Endothelial cell of umbilical vein (primary cell): ENCODE measurements at regions not wholly inside any gene's neighbourhood (a gene's known extent, or its start where the extent isn't known, plus 50 kb on each side); places are given as distances from the start of the nearest gene placed in this dataset.

Experiments
- BruUV-seq: library from RNA; stranded (reverse); fragments of 400-500 nt; replicated peaks from 2 replicates; lab custom pipeline; 2021; lab: Mats Ljungman, UMichigan
- CTCF ChIA-PET: fragments of 300-600, 350-600 bp; sonication (Branson Sonifier 250); formaldehyde crosslinking; loops from one replicate; lab custom pipeline; 2021; ENCODE audit warnings: antibody characterized with exemption, inconsistent platforms; lab: Charles Lee
- POLR2A ChIA-PET: fragments of 300-600, 350-600 bp; sonication (Branson Sonifier 250); formaldehyde crosslinking; loops from one replicate; lab custom pipeline; 2021; ENCODE audit warnings: antibody characterized with exemption, inconsistent platforms; lab: Charles Lee
- DNase-seq: peaks from one replicate; pipeline ENCODE4 v3.0.0-alpha.2; 2011; ENCODE audit warnings: low read depth, low spot score
- FAIRE-seq: peaks from 2 replicates; lab custom pipeline; 2011; peaks lifted over from hg19 to GRCh38; lab: Jason Lieb, UNC
- H2AFZ ChIP-seq: 2 replicates; pipeline ENCODE4 v1.6.0; 2012; ENCODE audit warnings: low read depth, low read length, control low read depth, inconsistent platforms
- H3K27ac ChIP-seq: 2 replicates; pipeline ENCODE4 v1.5.1; 2011; ENCODE audit warnings: low read depth, mild to moderate bottlenecking, control low read depth, low read length, moderate library complexity; ENCODE audit not compliant: insufficient read depth
- H3K27me3 ChIP-seq, 2 experiments: 2 replicates each; pipeline versions ENCODE4 v1.6.0 to v1.6.1; 2011; ENCODE audit warnings: low read length in 2 of 2, mixed read lengths in 1 of 2; ENCODE audit not compliant: control insufficient read depth in 2 of 2, insufficient read depth in 2 of 2
- H3K36me3 ChIP-seq, 2 experiments: 2 replicates in 1 of 2; 3 replicates in 1 of 2; pipeline ENCODE4 v1.5.1; 2011; ENCODE audit warnings: low read length in 2 of 2, mild to moderate bottlenecking in 1 of 2, moderate library complexity in 1 of 2; ENCODE audit not compliant: control insufficient read depth in 2 of 2, insufficient read depth in 2 of 2; ENCODE audit errors: extremely low read depth in 1 of 2
- H3K4me1 ChIP-seq: 3 replicates; pipeline ENCODE4 v1.5.1; 2011; ENCODE audit warnings: mild to moderate bottlenecking, low read length; ENCODE audit not compliant: control insufficient read depth, insufficient read depth; ENCODE audit errors: extremely low read depth
- H3K4me2 ChIP-seq: 2 replicates; pipeline ENCODE4 v1.6.1; 2011; ENCODE audit warnings: low read length, control low read depth, mixed read lengths; ENCODE audit not compliant: insufficient read depth
- H3K4me3 ChIP-seq, 3 experiments: fragments of 200-600 bp in 1 of 3; sonication (generic), shearing (Covaris generic) in 1 of 3; replicated peaks in 1 of 3; 2 replicates each; pipeline ENCODE4 v1.5.1; 2011 to 2016; ENCODE audit warnings: control low read depth in 3 of 3, low read length in 3 of 3, mild to moderate bottlenecking in 2 of 3, inconsistent platforms in 1 of 3, low read depth in 1 of 3, moderate library complexity in 1 of 3; ENCODE audit not compliant: insufficient read depth in 1 of 3
- H3K79me2 ChIP-seq: 2 replicates; pipeline ENCODE4 v1.6.0; 2012; ENCODE audit warnings: low read length, inconsistent platforms; ENCODE audit not compliant: control insufficient read depth, insufficient read depth
- H3K9ac ChIP-seq: replicated peaks from 2 replicates; pipeline ENCODE3; 2011; ENCODE audit warnings: low read length, control low read depth; ENCODE audit not compliant: insufficient read depth; ENCODE audit errors: extremely low read depth
- H3K9me1 ChIP-seq: replicated peaks from 3 replicates; pipeline ENCODE4 v1.6.0; 2011; ENCODE audit warnings: mild to moderate bottlenecking, low read length; ENCODE audit not compliant: control insufficient read depth, insufficient read depth; ENCODE audit errors: extremely low read depth
- H3K9me3 ChIP-seq: replicated peaks from 2 replicates; pipeline ENCODE4 v1.5.1; 2012; ENCODE audit warnings: low read length, inconsistent platforms; ENCODE audit not compliant: control insufficient read depth, insufficient read depth
- H4K20me1 ChIP-seq: replicated peaks from 2 replicates; pipeline ENCODE3; 2011; ENCODE audit warnings: mild to moderate bottlenecking, low read length; ENCODE audit not compliant: control insufficient read depth, insufficient read depth; ENCODE audit errors: extremely low read depth
- EZH2 ChIP-seq: IDR thresholded peaks from 2 replicates; pipeline ENCODE4 v1.6.1; 2012; ENCODE audit warnings: borderline replicate concordance, low read depth, mild to moderate bottlenecking, moderate library complexity, low read length, inconsistent platforms; ENCODE audit not compliant: severe bottlenecking
- FOS ChIP-seq: IDR thresholded peaks from 2 replicates; pipeline ENCODE4 v1.6.1; 2011; ENCODE audit warnings: mild to moderate bottlenecking, low read length, moderate library complexity, borderline replicate concordance; ENCODE audit not compliant: insufficient read depth
- GATA2 ChIP-seq: IDR thresholded peaks from 2 replicates; pipeline ENCODE4 v1.7.0; 2011; ENCODE audit warnings: low read depth, mild to moderate bottlenecking, moderate library complexity, mixed read lengths, low read length; ENCODE audit not compliant: insufficient read length, insufficient read depth
- JUN ChIP-seq: IDR thresholded peaks from 2 replicates; pipeline ENCODE4 v1.6.1; 2011; ENCODE audit warnings: borderline replicate concordance, low read depth; ENCODE audit not compliant: insufficient read length, insufficient read depth
- MAX ChIP-seq: IDR thresholded peaks from 2 replicates; pipeline ENCODE4 v1.6.1; 2011; ENCODE audit not compliant: insufficient read depth, insufficient read length
- MYC ChIP-seq: IDR thresholded peaks from one replicate; pipeline ENCODE4 v1.6.1; 2011; ENCODE audit warnings: mild to moderate bottlenecking, low read depth, low read length
- POLR2A ChIP-seq: IDR thresholded peaks from 2 replicates; pipeline ENCODE4 v1.6.1; 2012; ENCODE audit warnings: low read depth, mild to moderate bottlenecking, control low read depth, low read length
- POLR2AphosphoS5 ChIP-seq: IDR thresholded peaks from 2 replicates; pipeline ENCODE4 v1.6.1; 2012; ENCODE audit warnings: low read depth, mild to moderate bottlenecking, control low read depth, low read length, moderate library complexity; ENCODE audit not compliant: insufficient read depth
- dilution Hi-C: fragments of 300-500 bp; cut with MboI; formaldehyde crosslinking; loops from one replicate; pipeline ENCODE4 v1.15.0; 2019; ENCODE audit warnings: low sequenced_read_pairs; ENCODE audit not compliant: extremely low pct_ligation_motif_present
- intact Hi-C: fragments of 100-400 bp; cut with micrococcal nuclease; formaldehyde crosslinking; loops from one replicate; pipeline ENCODE4 v1.10.0; 2022
- TF ChIP-seq, protein P1 (sequence below), 2 donors: IDR thresholded peaks; 1 replicate in 1 of 2; 2 replicates in 1 of 2; pipeline ENCODE4 v1.5.1; 2011; ENCODE audit warnings: low read length in 2 of 2, mild to moderate bottlenecking in 2 of 2, moderate library complexity in 2 of 2, control low read depth in 1 of 2, inconsistent platforms in 1 of 2, low read depth in 1 of 2; ENCODE audit not compliant: insufficient read depth in 1 of 2; ENCODE audit errors: extremely low read depth in 1 of 2

DNA sequence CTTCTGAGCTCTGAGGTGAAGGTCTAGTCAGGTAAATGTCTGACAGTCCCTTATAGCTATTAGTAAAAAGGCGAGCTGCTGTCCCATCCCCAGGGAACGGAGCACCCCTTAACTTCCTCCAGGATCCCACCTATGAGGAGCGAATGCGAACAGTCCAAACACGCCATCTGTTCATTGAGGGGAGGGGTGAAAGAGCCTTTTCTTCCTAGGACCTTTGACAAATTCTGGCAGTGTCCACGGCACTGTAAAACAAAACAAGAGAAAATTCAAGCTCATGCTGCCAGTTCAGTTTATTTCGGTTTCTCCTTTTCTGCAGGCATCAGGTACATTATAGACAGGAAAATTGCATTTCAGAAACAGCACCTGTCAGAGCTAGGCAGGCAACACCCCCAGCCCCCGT lies 253.8 kb upstream of the CADM1 start:
- no peak for TF ChIP-seq MYC
- TF ChIP-seq MAX: no peak
- no peak for TF ChIP-seq POLR2AphosphoS5
- TF ChIP-seq, protein P1, sequence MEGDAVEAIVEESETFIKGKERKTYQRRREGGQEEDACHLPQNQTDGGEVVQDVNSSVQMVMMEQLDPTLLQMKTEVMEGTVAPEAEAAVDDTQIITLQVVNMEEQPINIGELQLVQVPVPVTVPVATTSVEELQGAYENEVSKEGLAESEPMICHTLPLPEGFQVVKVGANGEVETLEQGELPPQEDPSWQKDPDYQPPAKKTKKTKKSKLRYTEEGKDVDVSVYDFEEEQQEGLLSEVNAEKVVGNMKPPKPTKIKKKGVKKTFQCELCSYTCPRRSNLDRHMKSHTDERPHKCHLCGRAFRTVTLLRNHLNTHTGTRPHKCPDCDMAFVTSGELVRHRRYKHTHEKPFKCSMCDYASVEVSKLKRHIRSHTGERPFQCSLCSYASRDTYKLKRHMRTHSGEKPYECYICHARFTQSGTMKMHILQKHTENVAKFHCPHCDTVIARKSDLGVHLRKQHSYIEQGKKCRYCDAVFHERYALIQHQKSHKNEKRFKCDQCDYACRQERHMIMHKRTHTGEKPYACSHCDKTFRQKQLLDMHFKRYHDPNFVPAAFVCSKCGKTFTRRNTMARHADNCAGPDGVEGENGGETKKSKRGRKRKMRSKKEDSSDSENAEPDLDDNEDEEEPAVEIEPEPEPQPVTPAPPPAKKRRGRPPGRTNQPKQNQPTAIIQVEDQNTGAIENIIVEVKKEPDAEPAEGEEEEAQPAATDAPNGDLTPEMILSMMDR (IDR thresholded peaks at IDR 0.05; ENCODE audit: extremely low read depth in 1 of 2, insufficient read depth in 1 of 2, low read depth in 1 of 2, low read length in 2 of 2): no peak
- no peak for TF ChIP-seq POLR2A
- Histone ChIP-seq H4K20me1 (no peaks in the 10 kb centered on the region), H2AFZ (no peak overlapping the region), H3K9me3 (peaks cover 2% of the 10 kb centered on the region), H3K9me1 (no peaks in the 10 kb centered on the region), H3K79me2 (no peaks in the 10 kb centered on the region), H3K36me3 (no peaks in the 10 kb centered on the region), H3K27me3 (no peaks in the 10 kb centered on the region), H3K4me1 (no peaks in the 10 kb centered on the region), H3K9ac (no peak overlapping the region), H3K4me3 (no peak overlapping the region), H3K27ac (no peak overlapping the region), H3K4me2 (no peak overlapping the region)
- BruUV-seq: no TSS peak
- FAIRE-seq (no peak), DNase-seq (no peak)
- intact Hi-C loops: no loop called here
- dilution Hi-C loops: no loop called here
- POLR2A ChIA-PET: no interaction called here
- CTCF ChIA-PET: no interaction called here

- FAIRE-seq (no peak), DNase-seq (no peak)
- Histone ChIP-seq H3K4me3 (no peak overlapping the region), H3K4me2 (no peak overlapping the region), H3K36me3 (no peaks in the 10 kb centered on the region), H3K27me3 (no peaks in the 10 kb centered on the region), H3K27ac (no peak overlapping the region), H2AFZ (no peak overlapping the region), H3K9ac (no peak overlapping the region), H4K20me1 (no peaks in the 10 kb centered on the region), H3K4me1 (no peaks in the 10 kb centered on the region), H3K79me2 (no peaks in the 10 kb centered on the region), H3K9me1 (no peaks in the 10 kb centered on the region), H3K9me3 (no peaks in the 10 kb centered on the region)
- ChIA-PET POLR2A (no interaction called here), CTCF (no interaction called here)
- BruUV-seq: no TSS peak
- no peak for TF ChIP-seq MAX
- no peak for TF ChIP-seq JUN
- no peak for TF ChIP-seq GATA2
- TF ChIP-seq FOS: no peak
- no peak for TF ChIP-seq POLR2AphosphoS5
- no peak for TF ChIP-seq POLR2A
- TF ChIP-seq MYC: no peak
- no peak for TF ChIP-seq EZH2
- dilution Hi-C loops: no loop called here
- intact Hi-C loops: no loop called here
Observed at GRCh38 chr11:115751243-115752015, 247.2 kb upstream of the CADM1 start.
